ENCODE measurements at regions not wholly inside any gene's neighbourhood (a gene's known extent, or its start where the extent isn't known, plus 50 kb on each side); places are given as distances from the start of the nearest gene placed in this dataset.

DNA sequence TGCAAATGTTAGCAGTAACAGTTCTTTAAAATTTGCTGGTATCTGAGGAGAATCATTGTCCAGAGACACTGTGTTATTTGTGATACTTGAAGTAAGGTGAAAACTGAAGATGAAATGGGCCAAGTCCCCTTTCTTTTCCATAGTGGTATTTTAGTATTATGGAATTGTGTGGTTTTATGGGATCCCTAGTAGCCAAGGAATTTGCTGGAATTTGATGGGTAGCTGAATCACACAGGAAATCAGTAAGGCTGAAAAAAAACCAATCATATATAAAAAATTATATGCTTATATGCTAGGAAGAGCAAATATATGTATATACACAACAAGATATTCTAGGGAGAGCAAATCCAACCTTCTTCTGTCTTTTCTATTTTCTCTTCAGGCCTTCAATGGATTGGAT is 54.2 kb upstream of the TACR1 start:
- TF ChIP-seq, protein P1, sequence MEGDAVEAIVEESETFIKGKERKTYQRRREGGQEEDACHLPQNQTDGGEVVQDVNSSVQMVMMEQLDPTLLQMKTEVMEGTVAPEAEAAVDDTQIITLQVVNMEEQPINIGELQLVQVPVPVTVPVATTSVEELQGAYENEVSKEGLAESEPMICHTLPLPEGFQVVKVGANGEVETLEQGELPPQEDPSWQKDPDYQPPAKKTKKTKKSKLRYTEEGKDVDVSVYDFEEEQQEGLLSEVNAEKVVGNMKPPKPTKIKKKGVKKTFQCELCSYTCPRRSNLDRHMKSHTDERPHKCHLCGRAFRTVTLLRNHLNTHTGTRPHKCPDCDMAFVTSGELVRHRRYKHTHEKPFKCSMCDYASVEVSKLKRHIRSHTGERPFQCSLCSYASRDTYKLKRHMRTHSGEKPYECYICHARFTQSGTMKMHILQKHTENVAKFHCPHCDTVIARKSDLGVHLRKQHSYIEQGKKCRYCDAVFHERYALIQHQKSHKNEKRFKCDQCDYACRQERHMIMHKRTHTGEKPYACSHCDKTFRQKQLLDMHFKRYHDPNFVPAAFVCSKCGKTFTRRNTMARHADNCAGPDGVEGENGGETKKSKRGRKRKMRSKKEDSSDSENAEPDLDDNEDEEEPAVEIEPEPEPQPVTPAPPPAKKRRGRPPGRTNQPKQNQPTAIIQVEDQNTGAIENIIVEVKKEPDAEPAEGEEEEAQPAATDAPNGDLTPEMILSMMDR (conservative IDR thresholded peaks at IDR 0.05 in 1 of 2, IDR thresholded peaks at IDR 0.05 in 1 of 2; ENCODE audit: low read depth in 1 of 2, low read length in 2 of 2): no peak
- TF ChIP-seq EZH2 (IDR thresholded peaks at IDR 0.05; ENCODE audit: low read length, missing control alignments): no peak

All from fibroblast of lung (primary cell).